AG10803 (cell line): ENCODE measurements at regions not wholly inside any gene's neighbourhood (a gene's known extent, or its start where the extent isn't known, plus 50 kb on each side); places are given as distances from the start of the nearest gene placed in this dataset.

Experiments
- DNase-seq: peaks from one replicate; pipeline ENCODE4 v3.0.0; 2010; ENCODE audit warnings: low read depth
- H3K4me3 ChIP-seq: 2 replicates; pipeline ENCODE4 v1.5.1; 2011; ENCODE audit warnings: mild to moderate bottlenecking, low read length, control low read depth
- TF ChIP-seq, protein P1 (sequence below): conservative IDR thresholded peaks from 2 replicates; pipeline ENCODE4 v1.5.1; 2011; ENCODE audit warnings: mild to moderate bottlenecking, low read length, control low read depth, inconsistent platforms

DNA sequence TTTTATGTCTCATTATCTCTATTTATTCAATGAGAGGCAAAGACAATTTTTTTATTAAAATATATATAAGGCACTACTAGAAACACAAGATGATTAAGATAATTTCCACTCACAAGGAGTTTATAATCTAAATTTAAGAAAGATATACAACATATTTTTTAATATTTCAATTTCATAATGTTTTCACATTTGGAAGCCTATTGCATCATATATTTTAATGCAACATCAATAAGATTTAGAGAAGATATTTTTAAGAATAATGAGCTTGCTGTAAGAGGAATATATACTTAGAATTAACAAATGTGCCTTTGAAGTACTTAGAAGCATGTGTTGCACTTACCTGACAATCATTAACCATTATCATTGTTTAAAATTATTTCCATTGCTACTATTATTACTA is 597.7 kb upstream of the BTBD3 start:
- no peak overlapping the region for H3K4me3 ChIP-seq
- DNase-seq, result no peak
- TF ChIP-seq, protein P1, sequence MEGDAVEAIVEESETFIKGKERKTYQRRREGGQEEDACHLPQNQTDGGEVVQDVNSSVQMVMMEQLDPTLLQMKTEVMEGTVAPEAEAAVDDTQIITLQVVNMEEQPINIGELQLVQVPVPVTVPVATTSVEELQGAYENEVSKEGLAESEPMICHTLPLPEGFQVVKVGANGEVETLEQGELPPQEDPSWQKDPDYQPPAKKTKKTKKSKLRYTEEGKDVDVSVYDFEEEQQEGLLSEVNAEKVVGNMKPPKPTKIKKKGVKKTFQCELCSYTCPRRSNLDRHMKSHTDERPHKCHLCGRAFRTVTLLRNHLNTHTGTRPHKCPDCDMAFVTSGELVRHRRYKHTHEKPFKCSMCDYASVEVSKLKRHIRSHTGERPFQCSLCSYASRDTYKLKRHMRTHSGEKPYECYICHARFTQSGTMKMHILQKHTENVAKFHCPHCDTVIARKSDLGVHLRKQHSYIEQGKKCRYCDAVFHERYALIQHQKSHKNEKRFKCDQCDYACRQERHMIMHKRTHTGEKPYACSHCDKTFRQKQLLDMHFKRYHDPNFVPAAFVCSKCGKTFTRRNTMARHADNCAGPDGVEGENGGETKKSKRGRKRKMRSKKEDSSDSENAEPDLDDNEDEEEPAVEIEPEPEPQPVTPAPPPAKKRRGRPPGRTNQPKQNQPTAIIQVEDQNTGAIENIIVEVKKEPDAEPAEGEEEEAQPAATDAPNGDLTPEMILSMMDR, result no peak

DNA sequence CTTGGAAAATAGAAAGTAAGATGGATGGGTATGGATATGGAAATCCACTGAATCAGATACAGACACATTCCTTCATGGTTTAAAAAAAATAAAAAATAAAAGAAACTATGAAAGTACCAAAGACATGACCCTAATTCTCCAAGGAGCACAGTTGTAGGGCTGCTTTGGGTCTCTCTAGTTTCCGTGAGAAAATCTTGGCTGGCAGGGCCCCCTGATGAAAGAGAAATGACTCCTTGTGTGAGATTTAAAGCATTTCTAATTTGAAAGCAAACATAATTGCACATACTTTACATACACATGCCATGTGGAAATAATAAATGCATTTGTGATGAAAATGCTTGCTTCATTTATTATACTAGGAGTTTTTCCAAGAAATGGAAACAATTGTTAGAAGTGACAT is 593.9 kb upstream of the BTBD3 start:
- H3K4me3 ChIP-seq, result no peak overlapping the region
- DNase-seq, result peak; percentile 73
- TF ChIP-seq, protein P1, result no peak

DNA sequence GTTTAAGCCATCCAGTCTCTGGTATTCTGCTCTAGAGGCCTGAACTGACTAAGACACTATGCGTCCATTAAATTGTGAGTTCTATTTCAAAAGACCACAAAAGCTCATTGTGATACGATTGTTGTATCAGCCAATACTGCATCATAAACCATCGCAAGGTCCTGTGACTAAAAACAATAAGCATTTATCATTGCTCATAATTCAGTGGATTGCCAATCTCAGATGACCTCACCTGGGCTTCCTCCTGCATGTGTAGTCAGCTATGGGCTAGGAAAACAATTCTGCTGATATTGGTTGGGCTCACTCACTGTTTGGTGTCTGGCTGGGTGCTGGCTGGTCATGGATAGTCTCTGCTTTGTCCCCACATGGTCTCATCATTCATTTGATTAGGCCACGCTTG is 592.7 kb upstream of the BTBD3 start:
- TF ChIP-seq, protein P1, result no peak
- no peak for DNase-seq
- H3K4me3 ChIP-seq, result no peak overlapping the region

DNA sequence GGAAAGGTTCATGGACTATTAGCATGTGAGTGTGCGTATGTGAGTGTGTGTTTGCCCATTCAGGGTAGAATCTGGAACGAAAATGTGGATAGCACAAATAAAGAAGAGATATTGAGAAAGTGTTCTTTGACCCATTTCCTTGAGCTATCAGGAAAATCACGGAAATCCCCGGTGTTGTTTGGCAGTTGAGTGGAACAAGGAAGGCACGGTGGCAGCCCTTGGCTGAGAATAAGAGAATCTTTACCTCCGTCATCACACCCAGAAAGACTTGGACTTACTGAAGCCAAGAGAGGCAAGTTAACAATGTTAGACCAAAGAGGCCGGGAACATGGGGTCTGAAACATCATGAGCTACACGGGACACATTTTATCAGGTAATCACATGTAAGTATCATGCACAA is 588.9 kb upstream of the BTBD3 start:
- no peak for DNase-seq
- TF ChIP-seq, protein P1, result no peak
- H3K4me3 ChIP-seq, result no peak overlapping the region

DNA sequence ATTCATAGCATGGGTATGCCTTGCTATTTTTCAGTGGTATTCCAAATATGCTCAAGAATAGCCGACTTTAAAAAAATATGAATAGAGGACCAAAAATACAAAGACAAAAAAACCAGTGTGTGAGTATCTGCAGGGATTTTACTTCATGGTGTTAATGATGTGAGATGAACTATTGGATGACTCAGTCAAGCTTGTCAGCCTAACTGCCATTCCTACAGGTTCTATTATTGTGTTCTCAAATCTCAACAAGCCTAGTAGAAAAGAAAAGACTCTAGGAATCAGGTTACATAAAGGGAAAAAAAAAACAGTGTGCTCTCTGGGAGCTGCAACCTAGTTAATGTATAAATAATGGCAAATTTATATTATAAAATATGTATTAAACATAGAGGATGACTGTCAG is 588.4 kb upstream of the BTBD3 start:
- no peak for DNase-seq
- no peak overlapping the region for H3K4me3 ChIP-seq
- TF ChIP-seq, protein P1, result no peak

DNA sequence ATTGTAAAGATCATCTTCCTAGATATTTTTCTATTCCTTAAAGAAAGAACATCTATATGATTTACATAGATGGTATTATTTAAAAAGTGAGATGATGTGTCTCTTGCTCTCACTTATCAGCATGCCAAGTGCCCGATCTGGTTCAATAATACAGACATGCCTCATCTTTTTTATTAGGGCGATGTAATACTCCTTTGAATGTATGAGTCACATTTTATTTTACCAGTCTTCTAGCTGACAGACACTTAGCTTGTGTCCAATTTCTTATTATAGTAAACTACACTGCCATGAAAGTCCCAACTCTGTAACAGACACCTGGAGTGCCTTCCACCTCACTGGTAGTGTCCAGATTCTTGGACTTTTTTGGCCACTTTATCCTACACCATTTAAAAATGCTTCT is 586.6 kb upstream of the BTBD3 start:
- TF ChIP-seq, protein P1, result no peak
- no peak overlapping the region for H3K4me3 ChIP-seq
- DNase-seq, result no peak

DNA sequence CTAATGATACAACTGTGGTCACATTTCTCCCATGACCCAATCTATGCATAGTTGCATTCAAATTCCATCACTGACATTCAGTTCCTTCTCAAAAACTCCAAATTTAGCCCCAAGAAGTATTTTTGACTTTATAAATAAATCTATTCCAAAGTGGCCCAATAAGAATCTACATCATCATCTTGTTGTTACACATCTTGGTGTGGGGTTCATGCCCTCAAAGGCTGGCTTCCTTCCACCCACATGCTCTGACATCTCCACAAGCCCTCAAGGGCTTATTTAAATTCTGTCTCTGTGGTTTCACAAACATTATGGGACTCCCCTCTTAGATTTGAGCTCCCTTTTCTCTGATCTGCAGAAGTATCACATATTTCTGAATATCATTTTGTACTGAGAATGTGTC is 585.3 kb upstream of the BTBD3 start:
- TF ChIP-seq, protein P1, result no peak
- DNase-seq, result no peak
- H3K4me3 ChIP-seq, result no peak overlapping the region
